Loucy (cell line): ENCODE measurements at regions not wholly inside any gene's neighbourhood (a gene's known extent, or its start where the extent isn't known, plus 50 kb on each side); places are given as distances from the start of the nearest gene placed in this dataset.

Experiments used
- EZH2phosphoT487 ChIP-seq: fragments of 200-600 bp; IDR thresholded peaks from 2 replicates; pipeline ENCODE4 v1.6.1; 2018; ENCODE audit warnings: antibody characterized with exemption, mild to moderate bottlenecking, moderate library complexity, borderline replicate concordance
- TF ChIP-seq, protein P1 (sequence below): fragments of 200-600 bp; sonication (generic); conservative IDR thresholded peaks from 2 replicates; pipeline ENCODE4 v1.5.1; 2014; ENCODE audit warnings: mild to moderate bottlenecking, antibody characterized with exemption, low read length

DNA sequence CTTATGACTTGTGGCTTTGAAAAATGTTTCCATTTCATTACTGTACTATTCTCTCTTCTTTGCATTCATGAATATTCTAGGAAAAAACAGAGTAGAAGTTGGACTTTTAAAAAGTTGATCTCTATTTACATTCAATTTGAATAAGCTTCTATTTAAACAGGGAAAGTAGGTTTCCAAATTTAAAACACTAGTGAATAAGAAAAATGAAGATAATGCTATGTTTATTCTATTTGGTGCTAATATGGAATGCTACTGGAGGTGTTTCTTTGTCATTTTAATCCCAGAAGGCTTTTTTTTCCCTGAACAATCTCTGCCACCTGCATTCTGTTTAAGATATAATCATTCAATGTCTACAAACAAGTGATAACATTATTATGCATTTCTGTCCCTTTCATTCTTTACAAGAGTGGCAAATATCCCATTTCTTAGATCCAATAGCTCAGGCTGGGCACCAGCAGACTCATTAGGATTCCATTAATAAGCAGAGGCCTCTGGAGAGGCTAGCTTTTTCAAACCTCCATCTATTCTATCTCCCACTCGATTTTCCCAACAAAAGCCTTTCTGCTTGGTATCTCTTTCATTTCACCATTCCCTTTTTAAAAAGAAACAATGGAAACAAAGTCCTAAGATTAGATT, 1001.6 kb upstream of the CDH8 start:
- TF ChIP-seq, protein P1, sequence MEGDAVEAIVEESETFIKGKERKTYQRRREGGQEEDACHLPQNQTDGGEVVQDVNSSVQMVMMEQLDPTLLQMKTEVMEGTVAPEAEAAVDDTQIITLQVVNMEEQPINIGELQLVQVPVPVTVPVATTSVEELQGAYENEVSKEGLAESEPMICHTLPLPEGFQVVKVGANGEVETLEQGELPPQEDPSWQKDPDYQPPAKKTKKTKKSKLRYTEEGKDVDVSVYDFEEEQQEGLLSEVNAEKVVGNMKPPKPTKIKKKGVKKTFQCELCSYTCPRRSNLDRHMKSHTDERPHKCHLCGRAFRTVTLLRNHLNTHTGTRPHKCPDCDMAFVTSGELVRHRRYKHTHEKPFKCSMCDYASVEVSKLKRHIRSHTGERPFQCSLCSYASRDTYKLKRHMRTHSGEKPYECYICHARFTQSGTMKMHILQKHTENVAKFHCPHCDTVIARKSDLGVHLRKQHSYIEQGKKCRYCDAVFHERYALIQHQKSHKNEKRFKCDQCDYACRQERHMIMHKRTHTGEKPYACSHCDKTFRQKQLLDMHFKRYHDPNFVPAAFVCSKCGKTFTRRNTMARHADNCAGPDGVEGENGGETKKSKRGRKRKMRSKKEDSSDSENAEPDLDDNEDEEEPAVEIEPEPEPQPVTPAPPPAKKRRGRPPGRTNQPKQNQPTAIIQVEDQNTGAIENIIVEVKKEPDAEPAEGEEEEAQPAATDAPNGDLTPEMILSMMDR = no peak
- TF ChIP-seq EZH2phosphoT487 = no peak
